H9 (cell line): ENCODE measurements at regions not wholly inside any gene's neighbourhood (a gene's known extent, or its start where the extent isn't known, plus 50 kb on each side); places are given as distances from the start of the nearest gene placed in this dataset.

Experiments
- DNase-seq: peaks from one replicate; pipeline ENCODE4 v3.0.0-alpha.2; 2017
- H2AFZ ChIP-seq: one replicate; pipeline ENCODE4 v1.6.1; 2013; ENCODE audit warnings: mild to moderate bottlenecking, low read length, control low read depth, moderate library complexity
- H2AK5ac ChIP-seq: 2 replicates; pipeline ENCODE4 v1.6.1; 2013; ENCODE audit warnings: low read length, control low read depth, mixed read lengths; ENCODE audit not compliant: insufficient read length
- H2BK120ac ChIP-seq: one replicate; pipeline ENCODE4 v1.6.1; 2013; ENCODE audit warnings: low read depth, mild to moderate bottlenecking, low read length, control low read depth, inconsistent platforms; ENCODE audit not compliant: poor library complexity, severe bottlenecking
- H2BK12ac ChIP-seq: 2 replicates; pipeline ENCODE4 v1.6.1; 2013; ENCODE audit warnings: low read length, control low read depth, mixed read lengths, low read depth; ENCODE audit not compliant: insufficient read length
- H2BK15ac ChIP-seq: 2 replicates; pipeline ENCODE4 v1.6.1; 2013; ENCODE audit warnings: low read depth, low read length, control low read depth
- H2BK20ac ChIP-seq: one replicate; pipeline ENCODE4 v1.6.1; 2013; ENCODE audit warnings: low read depth, mild to moderate bottlenecking, low read length, control low read depth, inconsistent platforms; ENCODE audit not compliant: poor library complexity, severe bottlenecking
- H2BK5ac ChIP-seq: 2 replicates; pipeline ENCODE4 v1.6.1; 2013; ENCODE audit warnings: low read length, control low read depth, mixed read lengths; ENCODE audit not compliant: insufficient read length
- H3K14ac ChIP-seq: 2 replicates; pipeline ENCODE4 v1.6.1; 2013; ENCODE audit warnings: low read length, control low read depth; ENCODE audit not compliant: insufficient read depth
- H3K18ac ChIP-seq: 2 replicates; pipeline ENCODE4 v1.6.1; 2013; ENCODE audit warnings: low read depth, mild to moderate bottlenecking, mixed read lengths, low read length, control low read depth; ENCODE audit not compliant: insufficient read length
- H3K23ac ChIP-seq: 2 replicates; pipeline ENCODE4 v1.6.1; 2013; ENCODE audit warnings: low read length, control low read depth, mixed read lengths, low read depth; ENCODE audit not compliant: insufficient read length
- H3K23me2 ChIP-seq: 2 replicates; pipeline ENCODE4 v1.6.1; 2013; ENCODE audit warnings: low read depth, mild to moderate bottlenecking, mixed read lengths, low read length, control low read depth; ENCODE audit not compliant: insufficient read length, poor library complexity, severe bottlenecking
- H3K27ac ChIP-seq: 2 replicates; pipeline ENCODE4 v1.5.1; 2013; ENCODE audit warnings: low read length, control low read depth, mixed read lengths, low read depth; ENCODE audit not compliant: insufficient read length
- H3K27me3 ChIP-seq: 2 replicates; pipeline ENCODE4 v1.6.1; 2013; ENCODE audit warnings: low read length, control low read depth, inconsistent platforms; ENCODE audit not compliant: insufficient read depth
- H3K4ac ChIP-seq: 2 replicates; pipeline ENCODE4 v1.6.1; 2013; ENCODE audit warnings: low read depth, mild to moderate bottlenecking, control low read depth, inconsistent platforms, low read length, moderate library complexity
- H3K4me1 ChIP-seq: 2 replicates; pipeline ENCODE4 v1.6.1; 2013; ENCODE audit warnings: low read length, control low read depth, inconsistent platforms; ENCODE audit not compliant: insufficient read depth
- H3K4me2 ChIP-seq: 2 replicates; pipeline ENCODE4 v1.6.1; 2013; ENCODE audit warnings: low read length, control low read depth, mixed read lengths; ENCODE audit not compliant: insufficient read length, insufficient read depth
- H3K56ac ChIP-seq: 2 replicates; pipeline ENCODE4 v1.6.1; 2013; ENCODE audit warnings: low read depth, mild to moderate bottlenecking, mixed read lengths, low read length, control low read depth; ENCODE audit not compliant: insufficient read length
- H3K79me1 ChIP-seq: 2 replicates; pipeline ENCODE4 v1.6.1; 2013; ENCODE audit warnings: low read depth, mild to moderate bottlenecking, moderate library complexity, low read length, control low read depth, inconsistent platforms; ENCODE audit not compliant: insufficient read depth, poor library complexity, severe bottlenecking
- H3K79me2 ChIP-seq: 2 replicates; pipeline ENCODE4 v1.6.1; 2013; ENCODE audit warnings: low read length, control low read depth, inconsistent platforms; ENCODE audit not compliant: insufficient read depth
- H3K9ac ChIP-seq: 2 replicates; pipeline ENCODE4 v1.6.1; 2013; ENCODE audit warnings: low read length, control low read depth, mixed read lengths; ENCODE audit not compliant: insufficient read length; ENCODE audit errors: extremely low read depth
- H3K9me3 ChIP-seq: one replicate; pipeline ENCODE4 v1.6.1; 2013; ENCODE audit warnings: low read depth, low read length, inconsistent platforms; ENCODE audit not compliant: control insufficient read depth
- H3T11ph ChIP-seq: one replicate; pipeline ENCODE4 v1.6.1; 2013; ENCODE audit warnings: mild to moderate bottlenecking, low read length, control low read depth, inconsistent platforms
- H4K20me1 ChIP-seq: one replicate; pipeline ENCODE4 v1.6.1; 2013; ENCODE audit not compliant: control insufficient read depth, insufficient read length, insufficient read depth
- H4K5ac ChIP-seq: 2 replicates; pipeline ENCODE4 v1.6.1; 2013; ENCODE audit warnings: low read depth, mild to moderate bottlenecking, mixed read lengths, low read length, control low read depth; ENCODE audit not compliant: insufficient read length
- H4K8ac ChIP-seq: replicated peaks from 2 replicates; pipeline ENCODE4 v1.6.1; 2013; ENCODE audit warnings: low read length, control low read depth, mixed read lengths, low read depth; ENCODE audit not compliant: insufficient read length
- H4K91ac ChIP-seq: 2 replicates; pipeline ENCODE4 v1.6.1; 2013; ENCODE audit warnings: low read depth, mild to moderate bottlenecking, moderate library complexity, mixed read lengths, low read length, control low read depth; ENCODE audit not compliant: insufficient read length
- H3K27ac Mint-ChIP-seq, 3 experiments: 2 replicates in 2 of 3; 3 replicates in 1 of 3; pipeline ENCODE4 v1.8.0; 2020 to 2021; ENCODE audit warnings: mixed read lengths in 3 of 3, mild to moderate bottlenecking in 1 of 3, moderate library complexity in 1 of 3
- H3K27me3 Mint-ChIP-seq: 2 replicates; pipeline ENCODE4 v1.8.0; 2021; ENCODE audit warnings: low read depth, mild to moderate bottlenecking, moderate library complexity, mixed read lengths
- H3K36me3 Mint-ChIP-seq, 3 experiments: 2 replicates in 2 of 3; 3 replicates in 1 of 3; pipeline ENCODE4 v1.8.0; 2020 to 2021; ENCODE audit warnings: low read depth in 3 of 3, mixed read lengths in 3 of 3; ENCODE audit not compliant: insufficient read depth in 1 of 3
- H3K4me1 Mint-ChIP-seq, 2 experiments: 2 replicates each; pipeline ENCODE4 v1.8.0; 2020; ENCODE audit warnings: mixed read lengths in 2 of 2
- H3K4me3 Mint-ChIP-seq, 2 experiments: 2 replicates in 1 of 2; 3 replicates in 1 of 2; pipeline ENCODE4 v1.8.0; 2020 to 2021; ENCODE audit warnings: mild to moderate bottlenecking in 2 of 2, mixed read lengths in 2 of 2, moderate library complexity in 1 of 2
- H3K9me3 Mint-ChIP-seq, 2 experiments: 2 replicates in 1 of 2; 3 replicates in 1 of 2; pipeline ENCODE4 v1.8.0; 2020; ENCODE audit warnings: mild to moderate bottlenecking in 2 of 2, mixed read lengths in 2 of 2, moderate library complexity in 1 of 2
- CTCF ChIP-seq: fragments of 200-600 bp; sonication (generic); conservative IDR thresholded peaks from 3 replicates; pipeline ENCODE4 v1.8.0; 2021; ENCODE audit warnings: antibody characterized with exemption, mild to moderate bottlenecking

GRCh38 chr6:139449611-139450000 is 75.2 kb upstream of the CITED2 start:
- no peak overlapping the region for H3K9ac ChIP-seq
- no peaks in the 10 kb centered on the region; the same call in 1 of the 2 replicates for H3K4me1 ChIP-seq
- no peak overlapping the region for H3K27ac ChIP-seq
- H2BK5ac ChIP-seq, result no peak overlapping the region
- no peaks in the 10 kb centered on the region for H3K79me1 ChIP-seq
- no peaks in the 10 kb centered on the region for H3K36me3 Mint-ChIP-seq
- H3K14ac ChIP-seq, result no peak overlapping the region
- DNase-seq, result no peak
- no peaks in the 10 kb centered on the region for H3K9me3 ChIP-seq
- no peak overlapping the region for H3K18ac ChIP-seq
- no peak overlapping the region for H2BK120ac ChIP-seq
- no peaks in the 10 kb centered on the region for H4K20me1 ChIP-seq
- no peak overlapping the region for H3K23ac ChIP-seq
- H3K27ac Mint-ChIP-seq, result peak overlapping the region; percentile 69 to 89 (median 71); a peak in 6 of 7 replicates
- no peaks in the 10 kb centered on the region for H3K9me3 Mint-ChIP-seq
- no peak overlapping the region for H4K91ac ChIP-seq
- H3K4me1 Mint-ChIP-seq, result peaks cover 35 to 44% of the 10 kb centered on the region in 2 experiments
- no peak overlapping the region for H2AFZ ChIP-seq
- H3K79me2 ChIP-seq, result no peaks in the 10 kb centered on the region
- H3K4me3 Mint-ChIP-seq, result no peak overlapping the region
- H2BK20ac ChIP-seq, result no peak overlapping the region
- no peak overlapping the region for H4K5ac ChIP-seq
- no peaks in the 10 kb centered on the region for H3K23me2 ChIP-seq
- H3K4ac ChIP-seq, result no peak overlapping the region
- no peaks in the 10 kb centered on the region for H3K27me3 ChIP-seq
- no peak overlapping the region for H2BK12ac ChIP-seq
- H4K8ac ChIP-seq, result no peak overlapping the region
- H3K27me3 Mint-ChIP-seq, result no peaks in the 10 kb centered on the region
- H2AK5ac ChIP-seq, result no peak overlapping the region
- H2BK15ac ChIP-seq, result no peak overlapping the region
- no peak overlapping the region for H3T11ph ChIP-seq
- H3K4me2 ChIP-seq, result no peak overlapping the region
- no peak overlapping the region for H3K56ac ChIP-seq
- TF ChIP-seq CTCF, result no peak
